GM12878 (cell line): ENCODE measurements at regions not wholly inside any gene's neighbourhood (a gene's known extent, or its start where the extent isn't known, plus 50 kb on each side); places are given as distances from the start of the nearest gene placed in this dataset.

Source experiments
- ATAC-seq: fragments of 200-7000 bp; cut with Tn5 transposase; 3 replicates; pipeline ENCODE4 v1.9.1; 2020; ENCODE audit warnings: mild to moderate bottlenecking, moderate library complexity
- BruUV-seq: library from RNA; stranded (reverse); fragments of 400-500 nt; replicated peaks from 2 replicates; lab custom pipeline; 2021; lab: Mats Ljungman, UMichigan
- CTCF ChIA-PET: fragments of 300-600 bp; sonication (Branson Sonifier 250); formaldehyde crosslinking; extraction: SDS; loops from one replicate; lab custom pipeline; 2021; ENCODE audit warnings: inconsistent platforms; lab: Yijun Ruan, JAX
- POLR2A ChIA-PET: fragments of 350-600 bp; formaldehyde crosslinking; extraction: SDS; loops from one replicate; lab custom pipeline; 2021; ENCODE audit warnings: inconsistent platforms; lab: Charles Lee
- RAD21 ChIA-PET: fragments of 300-600 bp; sonication (Branson Sonifier 250); formaldehyde crosslinking; loops from one replicate; lab custom pipeline; 2023; ENCODE audit warnings: antibody characterized with exemption; ENCODE audit not compliant: unreplicated experiment; lab: Charles Lee
- SMC1A ChIA-PET: fragments of 300-600 bp; sonication (Branson Sonifier 250); formaldehyde crosslinking; loops from one replicate; lab custom pipeline; 2023; ENCODE audit not compliant: unreplicated experiment, uncharacterized antibody; lab: Charles Lee
- DNase-seq: peaks from one replicate; pipeline ENCODE4 v3.0.0-alpha.2; 2011; ENCODE audit warnings: low read depth, low spot score
- FAIRE-seq: peaks from 3 replicates; lab custom pipeline; 2011; peaks lifted over from hg19 to GRCh38; lab: Jason Lieb, UNC
- H2AFZ ChIP-seq: 2 replicates; pipeline ENCODE4 v1.6.0; 2011; ENCODE audit warnings: low read depth, low read length, control low read depth; ENCODE audit not compliant: control insufficient read depth
- H3K27ac ChIP-seq: 2 replicates; pipeline ENCODE4 v1.5.1; 2011; ENCODE audit warnings: control low read depth; ENCODE audit not compliant: control insufficient read depth, insufficient read depth
- H3K27me3 ChIP-seq, 2 experiments: replicated peaks in 1 of 2; 2 replicates each; pipeline versions ENCODE4 v1.6.0 to v1.6.1; 2011; ENCODE audit warnings: low read length in 1 of 2; ENCODE audit not compliant: control insufficient read depth in 2 of 2, insufficient read depth in 2 of 2
- H3K36me3 ChIP-seq, 2 experiments: 2 replicates each; pipeline ENCODE4 v1.5.1; 2011; ENCODE audit warnings: low read length in 1 of 2; ENCODE audit not compliant: control insufficient read depth in 2 of 2, insufficient read depth in 2 of 2
- H3K4me1 ChIP-seq: 2 replicates; pipeline ENCODE4 v1.6.1; 2011; ENCODE audit warnings: mild to moderate bottlenecking, low read length, moderate library complexity, mixed read lengths; ENCODE audit not compliant: control insufficient read depth, insufficient read depth
- H3K4me2 ChIP-seq: 2 replicates; pipeline ENCODE4 v1.6.0; 2011; ENCODE audit warnings: control low read depth; ENCODE audit not compliant: control insufficient read depth, insufficient read depth
- H3K4me3 ChIP-seq: fragments of 200-600 bp; sonication (generic); 2 replicates; pipeline ENCODE4 v1.5.1; 2016
- H3K79me2 ChIP-seq: 2 replicates; pipeline ENCODE4 v1.6.0; 2011; ENCODE audit warnings: low read length; ENCODE audit not compliant: control insufficient read depth, insufficient read depth
- H3K9ac ChIP-seq: 2 replicates; pipeline ENCODE4 v1.8.0; 2011; ENCODE audit warnings: low read length, control low read depth, mixed read lengths; ENCODE audit not compliant: control insufficient read depth, insufficient read depth
- H3K9me3 ChIP-seq: replicated peaks from 3 replicates; pipeline ENCODE4 v1.5.1; 2011; ENCODE audit warnings: mild to moderate bottlenecking, low read length; ENCODE audit not compliant: control insufficient read depth, insufficient read depth
- H4K20me1 ChIP-seq: 2 replicates; pipeline ENCODE4 v1.6.0; 2011; ENCODE audit not compliant: control insufficient read depth, insufficient read depth
- BRCA1 ChIP-seq: IDR thresholded peaks from 2 replicates; pipeline ENCODE4 v1.6.1; 2011; ENCODE audit warnings: low read depth, low read length, improper control_type of control experiment
- CREB1 ChIP-seq: IDR thresholded peaks from 2 replicates; pipeline ENCODE4 v1.6.1; 2012; ENCODE audit warnings: low read depth, mild to moderate bottlenecking, inconsistent platforms
- DPF2 ChIP-seq: fragments of 450-650 bp; IDR thresholded peaks from 2 replicates; pipeline ENCODE4 v1.6.1; 2017; ENCODE audit warnings: mild to moderate bottlenecking
- GABPA ChIP-seq: IDR thresholded peaks from 2 replicates; pipeline ENCODE4 v1.6.1; 2014; ENCODE audit warnings: antibody characterized with exemption, low read depth, mild to moderate bottlenecking, inconsistent platforms
- POLR2AphosphoS2 ChIP-seq: IDR thresholded peaks from 2 replicates; pipeline ENCODE4 v1.6.1; 2011; ENCODE audit warnings: low read depth, mild to moderate bottlenecking, low read length, improper control_type of control experiment, moderate library complexity
- POLR2AphosphoS5 ChIP-seq: IDR thresholded peaks from 2 replicates; pipeline ENCODE4 v1.6.1; 2011; ENCODE audit warnings: mild to moderate bottlenecking, low read length, inconsistent platforms
- RAD21 ChIP-seq: IDR thresholded peaks from 2 replicates; pipeline ENCODE4 v1.6.1; 2011; ENCODE audit warnings: mild to moderate bottlenecking, low read depth, low read length, moderate library complexity; ENCODE audit not compliant: insufficient read depth
- RBBP5 ChIP-seq: fragments of 200-600 bp; sonication (generic); conservative IDR thresholded peaks from 2 replicates; pipeline ENCODE4 v1.6.1; 2016
- SRF ChIP-seq, 2 experiments: IDR thresholded peaks; 2 replicates each; pipeline ENCODE4 v1.6.1; 2011; ENCODE audit warnings: low read depth in 2 of 2, low read length in 2 of 2, mild to moderate bottlenecking in 1 of 2, moderate library complexity in 1 of 2
- TARDBP ChIP-seq: IDR thresholded peaks from 2 replicates; pipeline ENCODE4 v1.6.1; 2016; ENCODE audit warnings: borderline replicate concordance
- WRNIP1 ChIP-seq: IDR thresholded peaks from 2 replicates; pipeline ENCODE4 v1.6.1; 2011; ENCODE audit warnings: low read depth, low read length, improper control_type of control experiment, borderline replicate concordance
- ZNF207 ChIP-seq: fragments of 450-650 bp; IDR thresholded peaks from 2 replicates; pipeline ENCODE4 v1.6.1; 2014; ENCODE audit warnings: antibody characterized with exemption, mild to moderate bottlenecking, borderline replicate concordance
- ZSCAN29 ChIP-seq: fragments of 450-650 bp; IDR thresholded peaks from 2 replicates; pipeline ENCODE4 v1.6.1; 2017; ENCODE audit warnings: mild to moderate bottlenecking, moderate library complexity
- WGBS: methylation state at CpG from one replicate; pipeline ENCODE4 v1.1.6; 2016; ENCODE audit warnings: low lambda C conversion rate; ENCODE audit not compliant: insufficient replicate concordance, insufficient coverage; ENCODE audit errors: missing lambda C conversion rate; 5-methylcytosine and 5-hydroxymethylcytosine counted together
- in situ Hi-C: fragments of 300-500 bp; cut with MboI; formaldehyde crosslinking; loops from 9 replicates; pipeline ENCODE4 v1.14.3; 2018; ENCODE audit warnings: mixed read lengths
- intact Hi-C: fragments of 100-400 bp; cut with micrococcal nuclease; formaldehyde crosslinking; loops from one replicate; pipeline ENCODE4 v1.14.2; 2022; ENCODE audit not compliant: unreplicated experiment
- TF ChIP-seq, protein P1 (sequence below): fragments of 450-650 bp; IDR thresholded peaks from 2 replicates; pipeline ENCODE4 v1.6.1; 2018; ENCODE audit warnings: mild to moderate bottlenecking, low read depth, moderate library complexity; ENCODE audit not compliant: partially characterized antibody
- TF ChIP-seq, protein P2 (sequence below): fragments of 450-650 bp; IDR thresholded peaks from 2 replicates; pipeline ENCODE4 v1.6.1; 2017; ENCODE audit warnings: low read depth, mild to moderate bottlenecking, moderate library complexity
- TF ChIP-seq, protein P3 (sequence below): fragments of 450-650 bp; formaldehyde crosslinking; IDR thresholded peaks from 2 replicates; pipeline ENCODE4 v1.5.0; 2022; ENCODE audit warnings: mild to moderate bottlenecking, missing genetic modification characterization
- TF ChIP-seq, protein P4 (sequence below): IDR thresholded peaks from 2 replicates; pipeline ENCODE4 v1.6.1; 2012; ENCODE audit warnings: low read depth, low read length, improper control_type of control experiment

DNA sequence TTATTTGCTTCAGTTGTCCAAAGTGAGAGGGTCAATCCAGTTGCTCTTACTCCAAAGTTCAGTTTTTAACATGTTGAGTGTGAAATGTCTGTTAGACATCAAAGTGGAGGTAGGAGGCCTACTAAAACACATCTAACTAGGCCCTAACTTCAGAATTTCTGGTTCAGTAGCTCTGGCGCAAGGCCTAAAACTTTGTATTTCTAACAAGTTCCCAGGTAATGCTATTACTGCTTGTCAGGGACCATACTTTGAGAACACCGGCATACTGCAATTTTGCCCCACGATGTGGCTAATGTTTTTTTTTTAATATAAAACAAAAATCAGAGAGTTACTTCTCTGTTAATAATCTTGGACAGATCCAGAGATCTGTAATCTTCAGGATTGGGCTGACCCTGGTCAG lies 72.4 kb upstream of the LRRC55 start (continued):
- TF ChIP-seq, protein P1, sequence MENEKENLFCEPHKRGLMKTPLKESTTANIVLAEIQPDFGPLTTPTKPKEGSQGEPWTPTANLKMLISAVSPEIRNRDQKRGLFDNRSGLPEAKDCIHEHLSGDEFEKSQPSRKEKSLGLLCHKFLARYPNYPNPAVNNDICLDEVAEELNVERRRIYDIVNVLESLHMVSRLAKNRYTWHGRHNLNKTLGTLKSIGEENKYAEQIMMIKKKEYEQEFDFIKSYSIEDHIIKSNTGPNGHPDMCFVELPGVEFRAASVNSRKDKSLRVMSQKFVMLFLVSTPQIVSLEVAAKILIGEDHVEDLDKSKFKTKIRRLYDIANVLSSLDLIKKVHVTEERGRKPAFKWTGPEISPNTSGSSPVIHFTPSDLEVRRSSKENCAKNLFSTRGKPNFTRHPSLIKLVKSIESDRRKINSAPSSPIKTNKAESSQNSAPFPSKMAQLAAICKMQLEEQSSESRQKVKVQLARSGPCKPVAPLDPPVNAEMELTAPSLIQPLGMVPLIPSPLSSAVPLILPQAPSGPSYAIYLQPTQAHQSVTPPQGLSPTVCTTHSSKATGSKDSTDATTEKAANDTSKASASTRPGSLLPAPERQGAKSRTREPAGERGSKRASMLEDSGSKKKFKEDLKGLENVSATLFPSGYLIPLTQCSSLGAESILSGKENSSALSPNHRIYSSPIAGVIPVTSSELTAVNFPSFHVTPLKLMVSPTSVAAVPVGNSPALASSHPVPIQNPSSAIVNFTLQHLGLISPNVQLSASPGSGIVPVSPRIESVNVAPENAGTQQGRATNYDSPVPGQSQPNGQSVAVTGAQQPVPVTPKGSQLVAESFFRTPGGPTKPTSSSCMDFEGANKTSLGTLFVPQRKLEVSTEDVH, result no peak
- TF ChIP-seq DPF2, result no peak
- TF ChIP-seq POLR2AphosphoS5, result no peak
- TF ChIP-seq SRF (IDR thresholded peaks at IDR 0.05; ENCODE audit: low read depth in 2 of 2, low read length in 2 of 2), result no peak
- TF ChIP-seq, protein P2, sequence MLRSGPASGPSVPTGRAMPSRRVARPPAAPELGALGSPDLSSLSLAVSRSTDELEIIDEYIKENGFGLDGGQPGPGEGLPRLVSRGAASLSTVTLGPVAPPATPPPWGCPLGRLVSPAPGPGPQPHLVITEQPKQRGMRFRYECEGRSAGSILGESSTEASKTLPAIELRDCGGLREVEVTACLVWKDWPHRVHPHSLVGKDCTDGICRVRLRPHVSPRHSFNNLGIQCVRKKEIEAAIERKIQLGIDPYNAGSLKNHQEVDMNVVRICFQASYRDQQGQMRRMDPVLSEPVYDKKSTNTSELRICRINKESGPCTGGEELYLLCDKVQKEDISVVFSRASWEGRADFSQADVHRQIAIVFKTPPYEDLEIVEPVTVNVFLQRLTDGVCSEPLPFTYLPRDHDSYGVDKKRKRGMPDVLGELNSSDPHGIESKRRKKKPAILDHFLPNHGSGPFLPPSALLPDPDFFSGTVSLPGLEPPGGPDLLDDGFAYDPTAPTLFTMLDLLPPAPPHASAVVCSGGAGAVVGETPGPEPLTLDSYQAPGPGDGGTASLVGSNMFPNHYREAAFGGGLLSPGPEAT, result no peak
- TF ChIP-seq TARDBP, result no peak
- TF ChIP-seq RAD21, result no peak
- TF ChIP-seq WRNIP1, result no peak
- TF ChIP-seq POLR2AphosphoS2, result no peak

DNA sequence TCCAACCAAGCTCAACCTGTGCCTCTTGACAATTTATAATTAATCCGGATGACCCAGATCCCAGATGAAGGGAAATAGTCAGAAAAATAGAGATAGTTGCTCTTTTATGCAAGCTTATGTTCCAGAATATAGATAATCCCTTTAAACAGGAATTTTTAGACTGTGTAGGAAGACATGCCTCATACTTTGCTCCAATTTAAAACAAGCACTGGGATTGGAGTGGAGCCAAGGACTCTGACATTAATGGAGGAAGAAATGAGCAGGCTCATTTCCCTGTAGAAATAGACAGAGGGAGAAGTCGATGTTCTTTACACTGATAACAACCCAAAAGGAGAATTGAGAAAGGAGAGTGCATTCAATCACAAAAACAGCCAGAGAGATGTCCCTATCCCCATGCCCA lies 70.1 kb upstream of the LRRC55 start:
- ChIA-PET CTCF (interaction anchor here (1.7 kb wide), 1 partner anchor 138 kb away, joined by 5 read pairs; no protein-coding TSS in a partner anchor), SMC1A (no interaction called here), RAD21 (no interaction called here), POLR2A (no interaction called here)
- H3K27me3 ChIP-seq, result no peaks in the 10 kb centered on the region; a peak in 1 of 4 replicates
- no peak overlapping the region for H3K27ac ChIP-seq
- intact Hi-C loops (loop anchor here (10.0 kb wide), 1 partner anchor 267 kb away; no protein-coding TSS in a partner anchor), in situ Hi-C loops (no loop called here)
- H3K4me1 ChIP-seq, result no peaks in the 10 kb centered on the region
- no peaks in the 10 kb centered on the region for H3K36me3 ChIP-seq
- DNase-seq, result no peak
- H3K9ac ChIP-seq, result no peak overlapping the region
- 0% methylated on average over 2 of the region's 2 CpGs for whole genome bisulfite sequencing
- ATAC-seq, result no peak
- no peak for FAIRE-seq
- no TSS peak for BruUV-seq
- no peaks in the 10 kb centered on the region for H4K20me1 ChIP-seq
- H3K79me2 ChIP-seq, result no peaks in the 10 kb centered on the region
- H3K4me2 ChIP-seq, result no peak overlapping the region
- no peak overlapping the region for H2AFZ ChIP-seq
- H3K9me3 ChIP-seq, result no peaks in the 10 kb centered on the region
- H3K4me3 ChIP-seq, result no peak overlapping the region
- TF ChIP-seq, protein P3, sequence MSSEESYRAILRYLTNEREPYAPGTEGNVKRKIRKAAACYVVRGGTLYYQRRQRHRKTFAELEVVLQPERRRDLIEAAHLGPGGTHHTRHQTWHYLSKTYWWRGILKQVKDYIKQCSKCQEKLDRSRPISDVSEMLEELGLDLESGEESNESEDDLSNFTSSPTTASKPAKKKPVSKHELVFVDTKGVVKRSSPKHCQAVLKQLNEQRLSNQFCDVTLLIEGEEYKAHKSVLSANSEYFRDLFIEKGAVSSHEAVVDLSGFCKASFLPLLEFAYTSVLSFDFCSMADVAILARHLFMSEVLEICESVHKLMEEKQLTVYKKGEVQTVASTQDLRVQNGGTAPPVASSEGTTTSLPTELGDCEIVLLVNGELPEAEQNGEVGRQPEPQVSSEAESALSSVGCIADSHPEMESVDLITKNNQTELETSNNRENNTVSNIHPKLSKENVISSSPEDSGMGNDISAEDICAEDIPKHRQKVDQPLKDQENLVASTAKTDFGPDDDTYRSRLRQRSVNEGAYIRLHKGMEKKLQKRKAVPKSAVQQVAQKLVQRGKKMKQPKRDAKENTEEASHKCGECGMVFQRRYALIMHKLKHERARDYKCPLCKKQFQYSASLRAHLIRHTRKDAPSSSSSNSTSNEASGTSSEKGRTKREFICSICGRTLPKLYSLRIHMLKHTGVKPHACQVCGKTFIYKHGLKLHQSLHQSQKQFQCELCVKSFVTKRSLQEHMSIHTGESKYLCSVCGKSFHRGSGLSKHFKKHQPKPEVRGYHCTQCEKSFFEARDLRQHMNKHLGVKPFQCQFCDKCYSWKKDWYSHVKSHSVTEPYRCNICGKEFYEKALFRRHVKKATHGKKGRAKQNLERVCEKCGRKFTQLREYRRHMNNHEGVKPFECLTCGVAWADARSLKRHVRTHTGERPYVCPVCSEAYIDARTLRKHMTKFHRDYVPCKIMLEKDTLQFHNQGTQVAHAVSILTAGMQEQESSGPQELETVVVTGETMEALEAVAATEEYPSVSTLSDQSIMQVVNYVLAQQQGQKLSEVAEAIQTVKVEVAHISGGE (CRISPR knock-in tag), result no peak
- TF ChIP-seq RBBP5, result no peak
- TF ChIP-seq, protein P4, sequence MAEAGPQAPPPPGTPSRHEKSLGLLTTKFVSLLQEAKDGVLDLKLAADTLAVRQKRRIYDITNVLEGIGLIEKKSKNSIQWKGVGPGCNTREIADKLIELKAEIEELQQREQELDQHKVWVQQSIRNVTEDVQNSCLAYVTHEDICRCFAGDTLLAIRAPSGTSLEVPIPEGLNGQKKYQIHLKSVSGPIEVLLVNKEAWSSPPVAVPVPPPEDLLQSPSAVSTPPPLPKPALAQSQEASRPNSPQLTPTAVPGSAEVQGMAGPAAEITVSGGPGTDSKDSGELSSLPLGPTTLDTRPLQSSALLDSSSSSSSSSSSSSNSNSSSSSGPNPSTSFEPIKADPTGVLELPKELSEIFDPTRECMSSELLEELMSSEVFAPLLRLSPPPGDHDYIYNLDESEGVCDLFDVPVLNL, result no peak
- no peak for TF ChIP-seq GABPA
- TF ChIP-seq BRCA1, result no peak
- TF ChIP-seq ZSCAN29, result no peak
- TF ChIP-seq ZNF207, result no peak
- TF ChIP-seq CREB1, result no peak
